ENCODE measurements at regions not wholly inside any gene's neighbourhood (a gene's known extent, or its start where the extent isn't known, plus 50 kb on each side); places are given as distances from the start of the nearest gene placed in this dataset.

GRCh38 chr3:29070959-29071634 lies 209.8 kb upstream of the RBMS3 start:
- no peak overlapping the region for H3K4me3 ChIP-seq (ENCODE audit: low read length in 2 of 2)

GRCh38 chr3:29072611-29073010 lies 208.3 kb upstream of the RBMS3 start:
- no peak overlapping the region for H3K4me3 ChIP-seq (ENCODE audit: low read length in 2 of 2)
- H3K27ac ChIP-seq (ENCODE audit: low read length) = no peak overlapping the region
- H3K9me3 ChIP-seq (ENCODE audit: control insufficient read depth in 2 of 2, low read length in 2 of 2) = no peaks in the 10 kb centered on the region
- no peaks in the 10 kb centered on the region for H3K36me3 ChIP-seq (ENCODE audit: control insufficient read depth in 2 of 2, insufficient read depth in 2 of 2, low read length in 2 of 2)
- H3K4me1 ChIP-seq (ENCODE audit: control insufficient read depth, insufficient read depth, low read length) = no peaks in the 10 kb centered on the region
- H3K9ac ChIP-seq (ENCODE audit: low read length in 2 of 2) = no peak overlapping the region
- H3K27me3 ChIP-seq (ENCODE audit: control insufficient read depth in 1 of 2, insufficient read depth in 2 of 2, low read length in 2 of 2) = no peaks in the 10 kb centered on the region

More at GRCh38 chr3:29070959-29071634, 209.8 kb upstream of the RBMS3 start:
- Histone ChIP-seq H3K27me3 (ENCODE audit: control insufficient read depth in 1 of 2, insufficient read depth in 2 of 2, low read length in 2 of 2) (no peaks in the 10 kb centered on the region), H3K27ac (ENCODE audit: low read length) (no peak overlapping the region), H3K9ac (ENCODE audit: low read length in 2 of 2) (no peak overlapping the region), H3K9me3 (ENCODE audit: control insufficient read depth in 2 of 2, low read length in 2 of 2) (no peaks in the 10 kb centered on the region), H3K4me1 (ENCODE audit: control insufficient read depth, insufficient read depth, low read length) (no peaks in the 10 kb centered on the region), H3K36me3 (ENCODE audit: control insufficient read depth in 2 of 2, insufficient read depth in 2 of 2, low read length in 2 of 2) (no peaks in the 10 kb centered on the region)

- Histone ChIP-seq H3K36me3 (ENCODE audit: control insufficient read depth in 2 of 2, insufficient read depth in 2 of 2, low read length in 2 of 2) (no peaks in the 10 kb centered on the region), H3K4me3 (ENCODE audit: low read length in 2 of 2) (no peak overlapping the region), H3K27ac (ENCODE audit: low read length) (no peak overlapping the region), H3K9ac (ENCODE audit: low read length in 2 of 2) (no peak overlapping the region), H3K9me3 (ENCODE audit: control insufficient read depth in 2 of 2, low read length in 2 of 2) (peaks cover 0 to 4% of the 10 kb centered on the region in 2 donors), H3K27me3 (ENCODE audit: control insufficient read depth in 1 of 2, insufficient read depth in 2 of 2, low read length in 2 of 2) (no peaks in the 10 kb centered on the region), H3K4me1 (ENCODE audit: control insufficient read depth, insufficient read depth, low read length) (no peaks in the 10 kb centered on the region)
Observed at GRCh38 chr3:29077356-29077755, 203.5 kb upstream of the RBMS3 start.

- no peaks in the 10 kb centered on the region for H3K36me3 ChIP-seq (ENCODE audit: control insufficient read depth in 2 of 2, insufficient read depth in 2 of 2, low read length in 2 of 2)
- H3K27me3 ChIP-seq (ENCODE audit: control insufficient read depth in 1 of 2, insufficient read depth in 2 of 2, low read length in 2 of 2) = no peaks in the 10 kb centered on the region
- H3K4me1 ChIP-seq (ENCODE audit: control insufficient read depth, insufficient read depth, low read length) = no peaks in the 10 kb centered on the region
- no peak overlapping the region for H3K9ac ChIP-seq (ENCODE audit: low read length in 2 of 2)
- no peak overlapping the region for H3K27ac ChIP-seq (ENCODE audit: low read length)
- peaks cover 0 to 4% of the 10 kb centered on the region in 2 donors for H3K9me3 ChIP-seq (ENCODE audit: control insufficient read depth in 2 of 2, low read length in 2 of 2)
- H3K4me3 ChIP-seq (ENCODE audit: low read length in 2 of 2) = no peak overlapping the region
Observed at GRCh38 chr3:29079358-29079757, 201.5 kb upstream of the RBMS3 start.

- Histone ChIP-seq H3K4me3 (ENCODE audit: low read length in 2 of 2) (no peak overlapping the region), H3K27ac (ENCODE audit: low read length) (no peak overlapping the region), H3K36me3 (ENCODE audit: control insufficient read depth in 2 of 2, insufficient read depth in 2 of 2, low read length in 2 of 2) (no peaks in the 10 kb centered on the region), H3K27me3 (ENCODE audit: control insufficient read depth in 1 of 2, insufficient read depth in 2 of 2, low read length in 2 of 2) (no peaks in the 10 kb centered on the region), H3K4me1 (ENCODE audit: control insufficient read depth, insufficient read depth, low read length) (no peaks in the 10 kb centered on the region), H3K9ac (ENCODE audit: low read length in 2 of 2) (no peak overlapping the region), H3K9me3 (ENCODE audit: control insufficient read depth in 2 of 2, low read length in 2 of 2) (peaks cover 0 to 4% of the 10 kb centered on the region in 2 donors)
Observed at GRCh38 chr3:29080967-29081366, 199.9 kb upstream of the RBMS3 start.

GRCh38 chr3:29083081-29083480 lies 197.8 kb upstream of the RBMS3 start:
- Histone ChIP-seq H3K4me3 (ENCODE audit: low read length in 2 of 2) (no peak overlapping the region), H3K27ac (ENCODE audit: low read length) (no peak overlapping the region), H3K9me3 (ENCODE audit: control insufficient read depth in 2 of 2, low read length in 2 of 2) (peaks cover 0 to 4% of the 10 kb centered on the region in 2 donors), H3K36me3 (ENCODE audit: control insufficient read depth in 2 of 2, insufficient read depth in 2 of 2, low read length in 2 of 2) (no peaks in the 10 kb centered on the region), H3K9ac (ENCODE audit: low read length in 2 of 2) (no peak overlapping the region), H3K4me1 (ENCODE audit: control insufficient read depth, insufficient read depth, low read length) (no peaks in the 10 kb centered on the region), H3K27me3 (ENCODE audit: control insufficient read depth in 1 of 2, insufficient read depth in 2 of 2, low read length in 2 of 2) (no peaks in the 10 kb centered on the region)

- Histone ChIP-seq H3K27me3 (ENCODE audit: control insufficient read depth in 1 of 2, insufficient read depth in 2 of 2, low read length in 2 of 2) (no peaks in the 10 kb centered on the region), H3K9me3 (ENCODE audit: control insufficient read depth in 2 of 2, low read length in 2 of 2) (peaks cover 0 to 4% of the 10 kb centered on the region in 2 donors), H3K36me3 (ENCODE audit: control insufficient read depth in 2 of 2, insufficient read depth in 2 of 2, low read length in 2 of 2) (no peaks in the 10 kb centered on the region), H3K4me3 (ENCODE audit: low read length in 2 of 2) (no peak overlapping the region), H3K27ac (ENCODE audit: low read length) (no peak overlapping the region), H3K9ac (ENCODE audit: low read length in 2 of 2) (no peak overlapping the region), H3K4me1 (ENCODE audit: control insufficient read depth, insufficient read depth, low read length) (no peaks in the 10 kb centered on the region)
Observed at GRCh38 chr3:29083676-29084075, 197.2 kb upstream of the RBMS3 start.

GRCh38 chr3:29088579-29088978 lies 192.3 kb upstream of the RBMS3 start:
- Histone ChIP-seq H3K9ac (ENCODE audit: low read length in 2 of 2) (no peak overlapping the region), H3K4me1 (ENCODE audit: control insufficient read depth, insufficient read depth, low read length) (no peaks in the 10 kb centered on the region), H3K36me3 (ENCODE audit: control insufficient read depth in 2 of 2, insufficient read depth in 2 of 2, low read length in 2 of 2) (no peaks in the 10 kb centered on the region), H3K4me3 (ENCODE audit: low read length in 2 of 2) (no peak overlapping the region), H3K27ac (ENCODE audit: low read length) (no peak overlapping the region), H3K9me3 (ENCODE audit: control insufficient read depth in 2 of 2, low read length in 2 of 2) (no peaks in the 10 kb centered on the region), H3K27me3 (ENCODE audit: control insufficient read depth in 1 of 2, insufficient read depth in 2 of 2, low read length in 2 of 2) (no peaks in the 10 kb centered on the region)

- Histone ChIP-seq H3K36me3 (ENCODE audit: control insufficient read depth in 2 of 2, insufficient read depth in 2 of 2, low read length in 2 of 2) (no peaks in the 10 kb centered on the region), H3K27me3 (ENCODE audit: control insufficient read depth in 1 of 2, insufficient read depth in 2 of 2, low read length in 2 of 2) (no peaks in the 10 kb centered on the region), H3K9ac (ENCODE audit: low read length in 2 of 2) (no peak overlapping the region), H3K9me3 (ENCODE audit: control insufficient read depth in 2 of 2, low read length in 2 of 2) (no peaks in the 10 kb centered on the region), H3K4me3 (ENCODE audit: low read length in 2 of 2) (no peak overlapping the region), H3K4me1 (ENCODE audit: control insufficient read depth, insufficient read depth, low read length) (no peaks in the 10 kb centered on the region), H3K27ac (ENCODE audit: low read length) (no peak overlapping the region)
Observed at GRCh38 chr3:29090912-29091597, 189.8 kb upstream of the RBMS3 start.

- no peak overlapping the region for H3K4me3 ChIP-seq (ENCODE audit: low read length in 2 of 2)
- no peaks in the 10 kb centered on the region for H3K4me1 ChIP-seq (ENCODE audit: control insufficient read depth, insufficient read depth, low read length)
- H3K36me3 ChIP-seq (ENCODE audit: control insufficient read depth in 2 of 2, insufficient read depth in 2 of 2, low read length in 2 of 2) = no peaks in the 10 kb centered on the region
- H3K27ac ChIP-seq (ENCODE audit: low read length) = no peak overlapping the region
- no peaks in the 10 kb centered on the region for H3K9me3 ChIP-seq (ENCODE audit: control insufficient read depth in 2 of 2, low read length in 2 of 2)
- H3K9ac ChIP-seq (ENCODE audit: low read length in 2 of 2) = no peak overlapping the region
- H3K27me3 ChIP-seq (ENCODE audit: control insufficient read depth in 1 of 2, insufficient read depth in 2 of 2, low read length in 2 of 2) = no peaks in the 10 kb centered on the region
Observed at GRCh38 chr3:29091599-29092189, 189.2 kb upstream of the RBMS3 start.

GRCh38 chr3:29092348-29092747 lies 188.5 kb upstream of the RBMS3 start:
- Histone ChIP-seq H3K9ac (ENCODE audit: low read length in 2 of 2) (no peak overlapping the region), H3K9me3 (ENCODE audit: control insufficient read depth in 2 of 2, low read length in 2 of 2) (no peaks in the 10 kb centered on the region), H3K27ac (ENCODE audit: low read length) (no peak overlapping the region), H3K36me3 (ENCODE audit: control insufficient read depth in 2 of 2, insufficient read depth in 2 of 2, low read length in 2 of 2) (no peaks in the 10 kb centered on the region), H3K27me3 (ENCODE audit: control insufficient read depth in 1 of 2, insufficient read depth in 2 of 2, low read length in 2 of 2) (no peaks in the 10 kb centered on the region), H3K4me1 (ENCODE audit: control insufficient read depth, insufficient read depth, low read length) (no peaks in the 10 kb centered on the region), H3K4me3 (ENCODE audit: low read length in 2 of 2) (no peak overlapping the region)

All from stomach smooth muscle (tissue), 2 donors.